ENCODE measurements at regions not wholly inside any gene's neighbourhood (a gene's known extent, or its start where the extent isn't known, plus 50 kb on each side); places are given as distances from the start of the nearest gene placed in this dataset.

DNA sequence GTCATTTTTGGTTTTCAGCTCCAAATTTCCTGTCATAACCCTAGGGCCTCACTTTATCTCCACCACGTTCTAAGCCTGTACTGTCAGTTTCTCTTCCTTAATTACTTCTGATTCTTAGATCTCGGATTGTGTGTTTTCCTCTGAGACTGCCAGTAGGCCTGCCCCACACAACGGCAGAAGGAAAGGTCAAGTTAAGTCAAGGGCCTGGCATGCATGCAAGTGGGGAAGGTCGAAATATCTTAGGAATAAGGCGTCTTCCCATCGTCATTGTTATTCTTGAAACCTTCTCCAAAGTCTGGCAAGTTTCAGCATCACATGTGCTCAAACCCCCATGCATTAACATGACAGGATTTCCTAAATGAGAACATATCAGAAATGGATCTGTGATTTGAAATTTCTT, 203.5 kb upstream of the TSHZ2 start:
- TF ChIP-seq POLR2AphosphoS5 (IDR thresholded peaks at IDR 0.05; ENCODE audit: low read depth, low read length) (no peak), POLR2A (IDR thresholded peaks at IDR 0.05; ENCODE audit: low read depth, low read length) (no peak), TAF1 (IDR thresholded peaks at IDR 0.05; ENCODE audit: low read depth, low read length) (no peak), POU2F2 (IDR thresholded peaks at IDR 0.05; ENCODE audit: low read depth, low read length) (no peak)
